HEK293 (cell line): ENCODE measurements at regions not wholly inside any gene's neighbourhood (a gene's known extent, or its start where the extent isn't known, plus 50 kb on each side); places are given as distances from the start of the nearest gene placed in this dataset.

Source experiments
- CTCF ChIA-PET: fragments of 350-600 bp; formaldehyde crosslinking; extraction: SDS; loops from one replicate; lab custom pipeline; 2021; ENCODE audit warnings: antibody characterized with exemption; lab: Yijun Ruan, JAX
- POLR2A ChIA-PET: fragments of 300-600 bp; formaldehyde crosslinking; extraction: SDS; loops from one replicate; lab custom pipeline; 2020; ENCODE audit warnings: antibody characterized with exemption, inconsistent platforms; lab: Yijun Ruan, JAX
- H3K27ac ChIP-seq: fragments of 200-500 bp; sonication (Bioruptor generic); 2 replicates; pipeline ENCODE4 v1.5.1; 2014; ENCODE audit warnings: low read depth, low read length, control low read depth, inconsistent platforms; ENCODE audit errors: extremely low read depth
- H3K36me3 ChIP-seq, 2 experiments: fragments of 200-500 bp in 1 of 2; sonication (Bioruptor generic) in 1 of 2; 1 replicate in 1 of 2; 2 replicates in 1 of 2; pipeline ENCODE4 v1.5.1; 2014 to 2017; ENCODE audit warnings: inconsistent platforms in 2 of 2, low read length in 2 of 2; ENCODE audit not compliant: control insufficient read depth in 2 of 2, insufficient read depth in 1 of 2
- H3K4me1 ChIP-seq: fragments of 200-500 bp; sonication (Bioruptor generic); 2 replicates; pipeline ENCODE4 v1.5.1; 2014; ENCODE audit warnings: mild to moderate bottlenecking, low read length, inconsistent platforms; ENCODE audit not compliant: control insufficient read depth, insufficient read depth
- H3K4me3 ChIP-seq: 2 replicates; pipeline ENCODE4 v1.5.1; 2011; ENCODE audit warnings: low read depth, mild to moderate bottlenecking, control low read depth, low read length, moderate library complexity
- H3K9me3 ChIP-seq: fragments of 200-500 bp; sonication (Bioruptor generic); 2 replicates; pipeline ENCODE4 v1.5.1; 2014; ENCODE audit warnings: low read depth, low read length, inconsistent platforms; ENCODE audit not compliant: control insufficient read depth, insufficient read depth
- FEZF1 ChIP-seq: fragments of 450-650 bp; formaldehyde crosslinking; IDR thresholded peaks from 2 replicates; pipeline ENCODE4 v1.5.1; 2016; ENCODE audit warnings: missing biosample characterization, missing genetic modification characterization
- GLIS2 ChIP-seq: fragments of 450-650 bp; formaldehyde crosslinking; IDR thresholded peaks from 2 replicates; pipeline ENCODE4 v1.5.1; 2016; ENCODE audit warnings: missing biosample characterization, missing genetic modification characterization
- HOXD13 ChIP-seq: sonication (generic); formaldehyde crosslinking; IDR thresholded peaks from 2 replicates; pipeline ENCODE4 v1.8.0; 2022; ENCODE audit warnings: missing genetic modification reagents, borderline replicate concordance
- KLF7 ChIP-seq: fragments of 450-650 bp; formaldehyde crosslinking; IDR thresholded peaks from 2 replicates; pipeline ENCODE4 v1.5.1; 2016; ENCODE audit warnings: missing biosample characterization, missing genetic modification characterization, borderline replicate concordance
- SALL2 ChIP-seq: fragments of 450-650 bp; formaldehyde crosslinking; IDR thresholded peaks from 2 replicates; pipeline ENCODE4 v1.5.0; 2017; ENCODE audit warnings: missing biosample characterization, mild to moderate bottlenecking, missing genetic modification characterization, borderline replicate concordance
- SETDB1 ChIP-seq: IDR thresholded peaks from one replicate; pipeline ENCODE4 v1.6.1; 2017; ENCODE audit warnings: mild to moderate bottlenecking, low read length, moderate library complexity, mixed read lengths; ENCODE audit not compliant: insufficient read length
- WT1 ChIP-seq: fragments of 450-650 bp; formaldehyde crosslinking; IDR thresholded peaks from 2 replicates; pipeline ENCODE4 v1.5.1; 2016; ENCODE audit warnings: missing biosample characterization, missing genetic modification characterization
- ZBTB21 ChIP-seq: fragments of 450-650 bp; formaldehyde crosslinking; IDR thresholded peaks from 2 replicates; pipeline ENCODE4 v1.5.1; 2017; ENCODE audit warnings: missing biosample characterization, missing genetic modification characterization
- ZNF157 ChIP-seq: fragments of 450-650 bp; formaldehyde crosslinking; IDR thresholded peaks from 2 replicates; pipeline ENCODE4 v1.5.1; 2016; ENCODE audit warnings: missing biosample characterization, missing genetic modification characterization
- ZNF214 ChIP-seq: fragments of 450-650 bp; formaldehyde crosslinking; IDR thresholded peaks from 2 replicates; pipeline ENCODE4 v1.5.1; 2017; ENCODE audit warnings: missing biosample characterization, mild to moderate bottlenecking, missing genetic modification characterization, borderline replicate concordance
- ZNF302 ChIP-seq: fragments of 450-650 bp; formaldehyde crosslinking; IDR thresholded peaks from 2 replicates; pipeline ENCODE4 v1.5.1; 2016; ENCODE audit warnings: missing biosample characterization, missing genetic modification characterization, low read depth
- ZNF394 ChIP-seq: fragments of 450-650 bp; formaldehyde crosslinking; IDR thresholded peaks from 2 replicates; pipeline ENCODE4 v1.5.1; 2016; ENCODE audit warnings: missing biosample characterization, missing genetic modification characterization, mild to moderate bottlenecking, moderate library complexity, borderline replicate concordance
- ZNF404 ChIP-seq: fragments of 450-650 bp; formaldehyde crosslinking; IDR thresholded peaks from 2 replicates; pipeline ENCODE4 v1.5.1; 2017; ENCODE audit warnings: missing biosample characterization, missing genetic modification characterization
- ZNF501 ChIP-seq: fragments of 450-650 bp; formaldehyde crosslinking; IDR thresholded peaks from 2 replicates; pipeline ENCODE4 v1.5.1; 2016; ENCODE audit warnings: missing biosample characterization, missing genetic modification characterization
- ZNF623 ChIP-seq: fragments of 450-650 bp; formaldehyde crosslinking; IDR thresholded peaks from 2 replicates; pipeline ENCODE4 v1.5.1; 2016; ENCODE audit warnings: missing biosample characterization, missing genetic modification characterization
- ZSCAN16 ChIP-seq: fragments of 450-650 bp; formaldehyde crosslinking; IDR thresholded peaks from 2 replicates; pipeline ENCODE4 v1.5.1; 2016; ENCODE audit warnings: missing biosample characterization, missing genetic modification characterization
- ZSCAN30 ChIP-seq: fragments of 450-650 bp; IDR thresholded peaks from 2 replicates; pipeline ENCODE4 v1.5.1; 2018; ENCODE audit warnings: missing biosample characterization, mild to moderate bottlenecking, missing genetic modification characterization, moderate library complexity
- TF ChIP-seq, protein P1 (sequence below): fragments of 450-650 bp; formaldehyde crosslinking; IDR thresholded peaks from 2 replicates; pipeline ENCODE4 v1.5.1; 2016; ENCODE audit warnings: missing biosample characterization, missing genetic modification characterization
- TF ChIP-seq, protein P2 (sequence below): fragments of 450-650 bp; formaldehyde crosslinking; IDR thresholded peaks from 2 replicates; pipeline ENCODE4 v1.5.1; 2016; ENCODE audit warnings: missing biosample characterization, missing genetic modification characterization, borderline replicate concordance
- TF ChIP-seq, protein P3 (sequence below): fragments of 450-650 bp; formaldehyde crosslinking; IDR thresholded peaks from 2 replicates; pipeline ENCODE4 v1.5.1; 2016; ENCODE audit warnings: missing biosample characterization, missing genetic modification characterization
- TF ChIP-seq, protein P4 (sequence below): fragments of 450-650 bp; formaldehyde crosslinking; IDR thresholded peaks from 2 replicates; pipeline ENCODE4 v1.5.1; 2016; ENCODE audit warnings: missing biosample characterization, missing genetic modification characterization

DNA sequence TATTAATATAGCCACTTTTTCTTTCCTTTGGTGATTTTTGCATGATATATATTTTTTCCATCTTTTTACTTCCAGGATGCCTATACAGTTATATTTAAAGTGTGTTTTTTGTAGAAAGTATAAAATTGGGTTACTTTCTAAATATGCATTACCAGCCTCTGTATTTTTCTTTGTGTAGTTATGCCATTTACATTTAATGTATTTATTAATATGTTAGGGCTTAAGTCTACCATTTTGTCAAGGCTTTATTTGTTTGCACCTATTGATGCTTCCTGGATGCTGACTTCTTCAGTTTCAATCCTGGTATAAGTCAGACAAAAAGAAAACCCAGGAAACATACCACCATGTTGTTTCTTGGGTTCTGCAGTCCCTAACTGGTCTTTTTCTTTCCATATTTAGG, 911.1 kb upstream of the GOT2 start:
- POLR2A ChIA-PET: no interaction called here
- CTCF ChIA-PET: no interaction called here
- Histone ChIP-seq H3K4me1 (no peaks in the 10 kb centered on the region), H3K36me3 (no peaks in the 10 kb centered on the region), H3K4me3 (no peak overlapping the region), H3K9me3 (no peaks in the 10 kb centered on the region), H3K27ac (no peak overlapping the region)
- TF ChIP-seq ZNF404 (tag by site-specific recombination): no peak
- no peak for TF ChIP-seq ZSCAN30 (tag by site-specific recombination)
- TF ChIP-seq ZNF623 (tag by site-specific recombination): no peak
- no peak for TF ChIP-seq WT1
- no peak for TF ChIP-seq ZNF214 (tag by site-specific recombination)
- TF ChIP-seq KLF7 (tag by site-specific recombination): no peak
- TF ChIP-seq ZBTB21 (tag by site-specific recombination): no peak
- TF ChIP-seq SALL2 (tag by site-specific recombination): no peak
- TF ChIP-seq, protein P1, sequence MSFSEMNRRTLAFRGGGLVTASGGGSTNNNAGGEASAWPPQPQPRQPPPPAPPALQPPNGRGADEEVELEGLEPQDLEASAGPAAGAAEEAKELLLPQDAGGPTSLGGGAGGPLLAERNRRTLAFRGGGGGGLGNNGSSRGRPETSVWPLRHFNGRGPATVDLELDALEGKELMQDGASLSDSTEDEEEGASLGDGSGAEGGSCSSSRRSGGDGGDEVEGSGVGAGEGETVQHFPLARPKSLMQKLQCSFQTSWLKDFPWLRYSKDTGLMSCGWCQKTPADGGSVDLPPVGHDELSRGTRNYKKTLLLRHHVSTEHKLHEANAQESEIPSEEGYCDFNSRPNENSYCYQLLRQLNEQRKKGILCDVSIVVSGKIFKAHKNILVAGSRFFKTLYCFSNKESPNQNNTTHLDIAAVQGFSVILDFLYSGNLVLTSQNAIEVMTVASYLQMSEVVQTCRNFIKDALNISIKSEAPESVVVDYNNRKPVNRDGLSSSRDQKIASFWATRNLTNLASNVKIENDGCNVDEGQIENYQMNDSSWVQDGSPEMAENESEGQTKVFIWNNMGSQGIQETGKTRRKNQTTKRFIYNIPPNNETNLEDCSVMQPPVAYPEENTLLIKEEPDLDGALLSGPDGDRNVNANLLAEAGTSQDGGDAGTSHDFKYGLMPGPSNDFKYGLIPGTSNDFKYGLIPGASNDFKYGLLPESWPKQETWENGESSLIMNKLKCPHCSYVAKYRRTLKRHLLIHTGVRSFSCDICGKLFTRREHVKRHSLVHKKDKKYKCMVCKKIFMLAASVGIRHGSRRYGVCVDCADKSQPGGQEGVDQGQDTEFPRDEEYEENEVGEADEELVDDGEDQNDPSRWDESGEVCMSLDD: no peak
- TF ChIP-seq HOXD13: no peak
- TF ChIP-seq ZSCAN16: no peak
- TF ChIP-seq ZNF157 (tag by site-specific recombination): no peak
- TF ChIP-seq, protein P2, sequence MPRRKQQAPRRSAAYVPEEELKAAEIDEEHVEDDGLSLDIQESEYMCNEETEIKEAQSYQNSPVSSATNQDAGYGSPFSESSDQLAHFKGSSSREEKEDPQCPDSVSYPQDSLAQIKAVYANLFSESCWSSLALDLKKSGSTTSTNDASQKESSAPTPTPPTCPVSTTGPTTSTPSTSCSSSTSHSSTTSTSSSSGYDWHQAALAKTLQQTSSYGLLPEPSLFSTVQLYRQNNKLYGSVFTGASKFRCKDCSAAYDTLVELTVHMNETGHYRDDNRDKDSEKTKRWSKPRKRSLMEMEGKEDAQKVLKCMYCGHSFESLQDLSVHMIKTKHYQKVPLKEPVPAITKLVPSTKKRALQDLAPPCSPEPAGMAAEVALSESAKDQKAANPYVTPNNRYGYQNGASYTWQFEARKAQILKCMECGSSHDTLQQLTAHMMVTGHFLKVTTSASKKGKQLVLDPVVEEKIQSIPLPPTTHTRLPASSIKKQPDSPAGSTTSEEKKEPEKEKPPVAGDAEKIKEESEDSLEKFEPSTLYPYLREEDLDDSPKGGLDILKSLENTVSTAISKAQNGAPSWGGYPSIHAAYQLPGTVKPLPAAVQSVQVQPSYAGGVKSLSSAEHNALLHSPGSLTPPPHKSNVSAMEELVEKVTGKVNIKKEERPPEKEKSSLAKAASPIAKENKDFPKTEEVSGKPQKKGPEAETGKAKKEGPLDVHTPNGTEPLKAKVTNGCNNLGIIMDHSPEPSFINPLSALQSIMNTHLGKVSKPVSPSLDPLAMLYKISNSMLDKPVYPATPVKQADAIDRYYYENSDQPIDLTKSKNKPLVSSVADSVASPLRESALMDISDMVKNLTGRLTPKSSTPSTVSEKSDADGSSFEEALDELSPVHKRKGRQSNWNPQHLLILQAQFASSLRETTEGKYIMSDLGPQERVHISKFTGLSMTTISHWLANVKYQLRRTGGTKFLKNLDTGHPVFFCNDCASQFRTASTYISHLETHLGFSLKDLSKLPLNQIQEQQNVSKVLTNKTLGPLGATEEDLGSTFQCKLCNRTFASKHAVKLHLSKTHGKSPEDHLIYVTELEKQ (tag by site-specific recombination): no peak
- TF ChIP-seq, protein P3, sequence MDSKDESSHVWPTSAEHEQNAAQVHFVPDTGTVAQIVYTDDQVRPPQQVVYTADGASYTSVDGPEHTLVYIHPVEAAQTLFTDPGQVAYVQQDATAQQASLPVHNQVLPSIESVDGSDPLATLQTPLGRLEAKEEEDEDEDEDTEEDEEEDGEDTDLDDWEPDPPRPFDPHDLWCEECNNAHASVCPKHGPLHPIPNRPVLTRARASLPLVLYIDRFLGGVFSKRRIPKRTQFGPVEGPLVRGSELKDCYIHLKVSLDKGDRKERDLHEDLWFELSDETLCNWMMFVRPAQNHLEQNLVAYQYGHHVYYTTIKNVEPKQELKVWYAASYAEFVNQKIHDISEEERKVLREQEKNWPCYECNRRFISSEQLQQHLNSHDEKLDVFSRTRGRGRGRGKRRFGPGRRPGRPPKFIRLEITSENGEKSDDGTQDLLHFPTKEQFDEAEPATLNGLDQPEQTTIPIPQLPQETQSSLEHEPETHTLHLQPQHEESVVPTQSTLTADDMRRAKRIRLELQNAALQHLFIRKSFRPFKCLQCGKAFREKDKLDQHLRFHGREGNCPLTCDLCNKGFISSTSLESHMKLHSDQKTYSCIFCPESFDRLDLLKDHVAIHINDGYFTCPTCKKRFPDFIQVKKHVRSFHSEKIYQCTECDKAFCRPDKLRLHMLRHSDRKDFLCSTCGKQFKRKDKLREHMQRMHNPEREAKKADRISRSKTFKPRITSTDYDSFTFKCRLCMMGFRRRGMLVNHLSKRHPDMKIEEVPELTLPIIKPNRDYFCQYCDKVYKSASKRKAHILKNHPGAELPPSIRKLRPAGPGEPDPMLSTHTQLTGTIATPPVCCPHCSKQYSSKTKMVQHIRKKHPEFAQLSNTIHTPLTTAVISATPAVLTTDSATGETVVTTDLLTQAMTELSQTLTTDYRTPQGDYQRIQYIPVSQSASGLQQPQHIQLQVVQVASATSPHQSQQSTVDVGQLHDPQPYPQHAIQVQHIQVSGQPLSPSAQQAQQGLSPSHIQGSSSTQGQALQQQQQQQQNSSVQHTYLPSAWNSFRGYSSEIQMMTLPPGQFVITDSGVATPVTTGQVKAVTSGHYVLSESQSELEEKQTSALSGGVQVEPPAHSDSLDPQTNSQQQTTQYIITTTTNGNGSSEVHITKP (tag by site-specific recombination): no peak
- TF ChIP-seq ZNF394 (tag by site-specific recombination): no peak

DNA sequence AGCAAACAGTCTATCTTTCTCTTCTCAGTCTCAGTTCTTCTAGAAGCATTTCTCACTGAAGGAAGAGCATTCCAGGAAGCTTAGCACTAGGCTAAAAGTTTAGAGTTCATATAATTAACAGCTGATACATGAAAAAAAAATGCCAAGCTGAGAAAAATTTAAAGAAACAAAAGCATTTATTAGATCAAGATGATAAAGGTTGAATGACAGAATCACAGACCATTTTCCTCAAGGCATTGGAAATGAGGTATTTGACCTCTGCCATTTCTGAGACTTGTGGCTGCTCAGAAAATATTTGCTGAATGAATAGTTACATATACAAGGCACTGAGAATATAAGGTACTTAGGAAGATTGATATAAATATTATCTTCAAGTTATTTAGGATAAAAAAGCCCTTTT, 901.6 kb upstream of the GOT2 start:
- no peak overlapping the region for H3K4me3 ChIP-seq
- H3K9me3 ChIP-seq: no peaks in the 10 kb centered on the region
- no peaks in the 10 kb centered on the region for H3K4me1 ChIP-seq
- H3K36me3 ChIP-seq: no peaks in the 10 kb centered on the region
- CTCF ChIA-PET: interaction anchor here (0.7 kb wide), 1 partner anchor 254 kb away, joined by 4 read pairs; no protein-coding TSS in a partner anchor
- H3K27ac ChIP-seq: no peak overlapping the region
- POLR2A ChIA-PET: no interaction called here
- TF ChIP-seq SETDB1: no peak
- no peak for TF ChIP-seq ZNF501 (tag by site-specific recombination)
- TF ChIP-seq FEZF1 (tag by site-specific recombination): no peak
- TF ChIP-seq ZNF302 (tag by site-specific recombination): no peak
- TF ChIP-seq, protein P4, sequence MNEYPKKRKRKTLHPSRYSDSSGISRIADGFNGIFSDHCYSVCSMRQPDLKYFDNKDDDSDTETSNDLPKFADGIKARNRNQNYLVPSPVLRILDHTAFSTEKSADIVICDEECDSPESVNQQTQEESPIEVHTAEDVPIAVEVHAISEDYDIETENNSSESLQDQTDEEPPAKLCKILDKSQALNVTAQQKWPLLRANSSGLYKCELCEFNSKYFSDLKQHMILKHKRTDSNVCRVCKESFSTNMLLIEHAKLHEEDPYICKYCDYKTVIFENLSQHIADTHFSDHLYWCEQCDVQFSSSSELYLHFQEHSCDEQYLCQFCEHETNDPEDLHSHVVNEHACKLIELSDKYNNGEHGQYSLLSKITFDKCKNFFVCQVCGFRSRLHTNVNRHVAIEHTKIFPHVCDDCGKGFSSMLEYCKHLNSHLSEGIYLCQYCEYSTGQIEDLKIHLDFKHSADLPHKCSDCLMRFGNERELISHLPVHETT (tag by site-specific recombination): no peak
- TF ChIP-seq HOXD13: no peak
- TF ChIP-seq GLIS2 (tag by site-specific recombination): no peak
